MCF 10A (cell line): ENCODE measurements at regions not wholly inside any gene's neighbourhood (a gene's known extent, or its start where the extent isn't known, plus 50 kb on each side); places are given as distances from the start of the nearest gene placed in this dataset.

ENCODE experiments used
- BruUV-seq: library from RNA; stranded (reverse); fragments of 400-500 nt; replicated peaks from 2 replicates; lab custom pipeline; 2021; lab: Mats Ljungman, UMichigan
- CTCF ChIA-PET: fragments of 300-600 bp; sonication (Branson Sonifier 250); formaldehyde crosslinking; extraction: SDS; loops from one replicate; lab custom pipeline; 2021; ENCODE audit warnings: antibody characterized with exemption, inconsistent platforms; lab: Yijun Ruan, JAX
- POLR2A ChIA-PET: fragments of 300-600, 350-650 bp; sonication (Branson Sonifier 250); formaldehyde crosslinking; extraction: SDS; loops from one replicate; lab custom pipeline; 2020; ENCODE audit warnings: antibody characterized with exemption, inconsistent platforms; lab: Yijun Ruan, JAX
- DNase-seq: peaks from one replicate; pipeline ENCODE4 v3.0.0-alpha.2; 2018; ENCODE audit not compliant: unreplicated experiment
- H3K27ac Mint-ChIP-seq: one replicate; pipeline ENCODE4 v1.8.0; 2022; ENCODE audit warnings: mild to moderate bottlenecking, low read depth, mixed read lengths; ENCODE audit not compliant: unreplicated experiment
- H3K27me3 Mint-ChIP-seq: one replicate; pipeline ENCODE4 v1.8.0; 2022; ENCODE audit warnings: mixed read lengths; ENCODE audit not compliant: insufficient read depth, unreplicated experiment
- H3K36me3 Mint-ChIP-seq: one replicate; pipeline ENCODE4 v1.8.0; 2022; ENCODE audit warnings: mild to moderate bottlenecking, moderate library complexity, mixed read lengths; ENCODE audit not compliant: insufficient read depth, unreplicated experiment
- H3K4me1 Mint-ChIP-seq: one replicate; pipeline ENCODE4 v1.8.0; 2022; ENCODE audit warnings: mixed read lengths; ENCODE audit not compliant: insufficient read depth, unreplicated experiment
- H3K4me3 Mint-ChIP-seq: one replicate; pipeline ENCODE4 v1.8.0; 2022; ENCODE audit warnings: mild to moderate bottlenecking, moderate library complexity, mixed read lengths; ENCODE audit not compliant: unreplicated experiment
- H3K9me3 Mint-ChIP-seq: one replicate; pipeline ENCODE4 v1.8.0; 2022; ENCODE audit warnings: mixed read lengths; ENCODE audit not compliant: unreplicated experiment
- intact Hi-C: fragments of 100-400 bp; cut with micrococcal nuclease; formaldehyde crosslinking; loops from 2 replicates; pipeline ENCODE4 v1.14.1; 2022
- TF ChIP-seq, protein P1 (sequence below): fragments of 200-600 bp; IDR thresholded peaks from one replicate; pipeline ENCODE4 v1.8.0; 2022; ENCODE audit warnings: antibody characterized with exemption, mild to moderate bottlenecking; ENCODE audit not compliant: unreplicated experiment

- intact Hi-C loops = no loop called here
- no TSS peak for BruUV-seq
- CTCF ChIA-PET = interaction anchor here (0.9 to 2.1 kb wide), 3 partner anchors 10 to 59 kb away, joined by 4 to 6 read pairs (median 5); no protein-coding TSS in a partner anchor
- TF ChIP-seq, protein P1, sequence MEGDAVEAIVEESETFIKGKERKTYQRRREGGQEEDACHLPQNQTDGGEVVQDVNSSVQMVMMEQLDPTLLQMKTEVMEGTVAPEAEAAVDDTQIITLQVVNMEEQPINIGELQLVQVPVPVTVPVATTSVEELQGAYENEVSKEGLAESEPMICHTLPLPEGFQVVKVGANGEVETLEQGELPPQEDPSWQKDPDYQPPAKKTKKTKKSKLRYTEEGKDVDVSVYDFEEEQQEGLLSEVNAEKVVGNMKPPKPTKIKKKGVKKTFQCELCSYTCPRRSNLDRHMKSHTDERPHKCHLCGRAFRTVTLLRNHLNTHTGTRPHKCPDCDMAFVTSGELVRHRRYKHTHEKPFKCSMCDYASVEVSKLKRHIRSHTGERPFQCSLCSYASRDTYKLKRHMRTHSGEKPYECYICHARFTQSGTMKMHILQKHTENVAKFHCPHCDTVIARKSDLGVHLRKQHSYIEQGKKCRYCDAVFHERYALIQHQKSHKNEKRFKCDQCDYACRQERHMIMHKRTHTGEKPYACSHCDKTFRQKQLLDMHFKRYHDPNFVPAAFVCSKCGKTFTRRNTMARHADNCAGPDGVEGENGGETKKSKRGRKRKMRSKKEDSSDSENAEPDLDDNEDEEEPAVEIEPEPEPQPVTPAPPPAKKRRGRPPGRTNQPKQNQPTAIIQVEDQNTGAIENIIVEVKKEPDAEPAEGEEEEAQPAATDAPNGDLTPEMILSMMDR = no peak
- no peaks in the 10 kb centered on the region for H3K4me1 Mint-ChIP-seq
- no peak overlapping the region for H3K27ac Mint-ChIP-seq
- no peaks in the 10 kb centered on the region for H3K9me3 Mint-ChIP-seq
- H3K36me3 Mint-ChIP-seq = no peaks in the 10 kb centered on the region
- H3K4me3 Mint-ChIP-seq = no peak overlapping the region
- peak; percentile 38 for DNase-seq
- POLR2A ChIA-PET = no interaction called here
- no peaks in the 10 kb centered on the region for H3K27me3 Mint-ChIP-seq
These were observed 161.7 kb upstream of the CXCL13 start for GRCh38 chr4:77443941-77444340.

- BruUV-seq = no TSS peak
- no peaks in the 10 kb centered on the region for H3K36me3 Mint-ChIP-seq
- ChIA-PET POLR2A (interaction anchor here (0.7 kb wide), 1 partner anchor 374 kb away, joined by 3 read pairs; no protein-coding TSS in a partner anchor), CTCF (interaction anchor here (1.2 kb wide), 1 partner anchor 12 kb away, joined by 3 read pairs; no protein-coding TSS in a partner anchor)
- no peaks in the 10 kb centered on the region for H3K9me3 Mint-ChIP-seq
- TF ChIP-seq, protein P1 = no peak
- no peak overlapping the region for H3K27ac Mint-ChIP-seq
- no peak for DNase-seq
- no peak overlapping the region for H3K4me3 Mint-ChIP-seq
- H3K27me3 Mint-ChIP-seq = no peaks in the 10 kb centered on the region
- no peaks in the 10 kb centered on the region for H3K4me1 Mint-ChIP-seq
- intact Hi-C loops = no loop called here
These were observed 159.8 kb upstream of the CXCL13 start for GRCh38 chr4:77445823-77446222.

- no peak overlapping the region for H3K4me3 Mint-ChIP-seq
- intact Hi-C loops = no loop called here
- no peak for DNase-seq
- H3K36me3 Mint-ChIP-seq = no peaks in the 10 kb centered on the region
- H3K4me1 Mint-ChIP-seq = peaks cover 4% of the 10 kb centered on the region
- POLR2A ChIA-PET = interaction anchor here (0.7 kb wide), 1 partner anchor 373 kb away, joined by 3 read pairs; no protein-coding TSS in a partner anchor
- TF ChIP-seq, protein P1 = no peak
- no peaks in the 10 kb centered on the region for H3K27me3 Mint-ChIP-seq
- CTCF ChIA-PET = interaction anchor here (0.6 to 1.4 kb wide), 3 partner anchors 10 to 80 kb away, joined by 3 read pairs; no protein-coding TSS in a partner anchor
- no peak overlapping the region for H3K27ac Mint-ChIP-seq
- BruUV-seq = no TSS peak
- H3K9me3 Mint-ChIP-seq = no peaks in the 10 kb centered on the region
These were observed 159.0 kb upstream of the CXCL13 start for GRCh38 chr4:77446601-77447000.

DNA sequence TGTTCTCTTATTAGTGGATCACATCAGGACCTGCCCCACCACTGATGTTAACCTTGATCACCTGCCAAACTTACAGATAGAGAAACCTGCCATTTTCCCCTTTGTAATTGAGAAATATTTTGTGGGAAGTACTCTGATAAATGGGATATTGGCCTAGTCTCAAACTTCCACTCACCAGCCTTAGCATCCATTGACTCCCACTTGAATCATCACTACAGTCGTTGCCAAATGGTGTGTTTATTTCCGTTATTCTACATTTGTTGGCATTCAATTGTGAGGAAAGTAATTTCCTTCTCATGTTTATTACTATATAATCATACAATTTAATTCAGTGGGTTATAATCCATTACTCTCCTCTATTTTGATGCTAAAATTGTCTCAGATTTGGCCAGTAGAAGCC is 156.4 kb upstream of the CXCL13 start:
- H3K4me1 Mint-ChIP-seq = peaks cover 10% of the 10 kb centered on the region
- no peaks in the 10 kb centered on the region for H3K27me3 Mint-ChIP-seq
- intact Hi-C loops = no loop called here
- peak; percentile 45 for DNase-seq
- no peaks in the 10 kb centered on the region for H3K9me3 Mint-ChIP-seq
- no TSS peak for BruUV-seq
- CTCF ChIA-PET = interaction anchor here (1.3 to 1.6 kb wide), 2 partner anchors 16 kb away, joined by 4 to 8 read pairs; no protein-coding TSS in a partner anchor
- POLR2A ChIA-PET = interaction anchor here (0.6 to 1.5 kb wide), 2 partner anchors 148 to 152 kb away, joined by 3 to 4 read pairs; no protein-coding TSS in a partner anchor
- TF ChIP-seq, protein P1 = no peak
- no peaks in the 10 kb centered on the region for H3K36me3 Mint-ChIP-seq
- H3K27ac Mint-ChIP-seq = no peak overlapping the region
- no peak overlapping the region for H3K4me3 Mint-ChIP-seq
